GM12878 (cell line): ENCODE measurements at regions not wholly inside any gene's neighbourhood (a gene's known extent, or its start where the extent isn't known, plus 50 kb on each side); places are given as distances from the start of the nearest gene placed in this dataset.

Experiments
- ATAC-seq: fragments of 200-7000 bp; cut with Tn5 transposase; 3 replicates; pipeline ENCODE4 v1.9.1; 2020; ENCODE audit warnings: mild to moderate bottlenecking, moderate library complexity
- BruUV-seq: library from RNA; stranded (reverse); fragments of 400-500 nt; replicated peaks from 2 replicates; lab custom pipeline; 2021; lab: Mats Ljungman, UMichigan
- CTCF ChIA-PET: fragments of 300-600 bp; sonication (Branson Sonifier 250); formaldehyde crosslinking; extraction: SDS; loops from one replicate; lab custom pipeline; 2021; ENCODE audit warnings: inconsistent platforms; lab: Yijun Ruan, JAX
- POLR2A ChIA-PET: fragments of 350-600 bp; formaldehyde crosslinking; extraction: SDS; loops from one replicate; lab custom pipeline; 2021; ENCODE audit warnings: inconsistent platforms; lab: Charles Lee
- RAD21 ChIA-PET: fragments of 300-600 bp; sonication (Branson Sonifier 250); formaldehyde crosslinking; loops from one replicate; lab custom pipeline; 2023; ENCODE audit warnings: antibody characterized with exemption; ENCODE audit not compliant: unreplicated experiment; lab: Charles Lee
- SMC1A ChIA-PET: fragments of 300-600 bp; sonication (Branson Sonifier 250); formaldehyde crosslinking; loops from one replicate; lab custom pipeline; 2023; ENCODE audit not compliant: unreplicated experiment, uncharacterized antibody; lab: Charles Lee
- DNase-seq: peaks from one replicate; pipeline ENCODE4 v3.0.0-alpha.2; 2011; ENCODE audit warnings: low read depth, low spot score
- FAIRE-seq: peaks from 3 replicates; lab custom pipeline; 2011; peaks lifted over from hg19 to GRCh38; lab: Jason Lieb, UNC
- H2AFZ ChIP-seq: 2 replicates; pipeline ENCODE4 v1.6.0; 2011; ENCODE audit warnings: low read depth, low read length, control low read depth; ENCODE audit not compliant: control insufficient read depth
- H3K27ac ChIP-seq: 2 replicates; pipeline ENCODE4 v1.5.1; 2011; ENCODE audit warnings: control low read depth; ENCODE audit not compliant: control insufficient read depth, insufficient read depth
- H3K27me3 ChIP-seq, 2 experiments: replicated peaks in 1 of 2; 2 replicates each; pipeline versions ENCODE4 v1.6.0 to v1.6.1; 2011; ENCODE audit warnings: low read length in 1 of 2; ENCODE audit not compliant: control insufficient read depth in 2 of 2, insufficient read depth in 2 of 2
- H3K36me3 ChIP-seq, 2 experiments: 2 replicates each; pipeline ENCODE4 v1.5.1; 2011; ENCODE audit warnings: low read length in 1 of 2; ENCODE audit not compliant: control insufficient read depth in 2 of 2, insufficient read depth in 2 of 2
- H3K4me1 ChIP-seq: 2 replicates; pipeline ENCODE4 v1.6.1; 2011; ENCODE audit warnings: mild to moderate bottlenecking, low read length, moderate library complexity, mixed read lengths; ENCODE audit not compliant: control insufficient read depth, insufficient read depth
- H3K4me2 ChIP-seq: 2 replicates; pipeline ENCODE4 v1.6.0; 2011; ENCODE audit warnings: control low read depth; ENCODE audit not compliant: control insufficient read depth, insufficient read depth
- H3K4me3 ChIP-seq: fragments of 200-600 bp; sonication (generic); 2 replicates; pipeline ENCODE4 v1.5.1; 2016
- H3K79me2 ChIP-seq: 2 replicates; pipeline ENCODE4 v1.6.0; 2011; ENCODE audit warnings: low read length; ENCODE audit not compliant: control insufficient read depth, insufficient read depth
- H3K9ac ChIP-seq: 2 replicates; pipeline ENCODE4 v1.8.0; 2011; ENCODE audit warnings: low read length, control low read depth, mixed read lengths; ENCODE audit not compliant: control insufficient read depth, insufficient read depth
- H3K9me3 ChIP-seq: replicated peaks from 3 replicates; pipeline ENCODE4 v1.5.1; 2011; ENCODE audit warnings: mild to moderate bottlenecking, low read length; ENCODE audit not compliant: control insufficient read depth, insufficient read depth
- H4K20me1 ChIP-seq: 2 replicates; pipeline ENCODE4 v1.6.0; 2011; ENCODE audit not compliant: control insufficient read depth, insufficient read depth
- CBFB ChIP-seq: IDR thresholded peaks from 2 replicates; pipeline ENCODE4 v1.6.1; 2016; ENCODE audit warnings: antibody characterized with exemption, low read depth
- CHD4 ChIP-seq: fragments of 200-600 bp; sonication (generic); IDR thresholded peaks from 2 replicates; pipeline ENCODE4 v1.6.1; 2016; ENCODE audit warnings: mild to moderate bottlenecking
- ETV6 ChIP-seq, 2 experiments: fragments of 450-650 bp in 1 of 2; IDR thresholded peaks in 1 of 2; conservative IDR thresholded peaks in 1 of 2; 2 replicates each; pipeline ENCODE4 v1.6.1; 2014; ENCODE audit warnings: antibody characterized with exemption in 1 of 2, borderline replicate concordance in 1 of 2, low read depth in 1 of 2, mild to moderate bottlenecking in 1 of 2, moderate library complexity in 1 of 2
- HSF1 ChIP-seq: fragments of 150-350 bp; IDR thresholded peaks from 2 replicates; pipeline ENCODE4 v1.6.1; 2014; ENCODE audit warnings: mild to moderate bottlenecking, low read depth, low read length
- JUNB ChIP-seq: IDR thresholded peaks from 2 replicates; pipeline ENCODE4 v1.6.1; 2016; ENCODE audit warnings: antibody characterized with exemption, mild to moderate bottlenecking
- KDM1A ChIP-seq: fragments of 200-600 bp; sonication (generic); IDR thresholded peaks from 2 replicates; pipeline ENCODE4 v1.6.1; 2016; ENCODE audit warnings: borderline replicate concordance
- MLLT1 ChIP-seq: fragments of 450-650 bp; IDR thresholded peaks from 2 replicates; pipeline ENCODE4 v1.6.1; 2016; ENCODE audit warnings: mild to moderate bottlenecking
- MTA3 ChIP-seq: IDR thresholded peaks from 2 replicates; pipeline ENCODE4 v1.6.1; 2012; ENCODE audit warnings: low read length, inconsistent platforms, borderline replicate concordance
- NFYA ChIP-seq: IDR thresholded peaks from 2 replicates; pipeline ENCODE4 v1.6.1; 2011; ENCODE audit warnings: low read depth, mild to moderate bottlenecking, low read length, improper control_type of control experiment, borderline replicate concordance
- RAD51 ChIP-seq: fragments of 450-650 bp; IDR thresholded peaks from 2 replicates; pipeline ENCODE4 v1.6.1; 2016; ENCODE audit warnings: moderate library complexity, mild to moderate bottlenecking, inconsistent platforms
- RUNX3 ChIP-seq: IDR thresholded peaks from 2 replicates; pipeline ENCODE4 v1.6.1; 2012; ENCODE audit warnings: low read length, inconsistent platforms
- SIN3A ChIP-seq: IDR thresholded peaks from 2 replicates; pipeline ENCODE4 v1.6.1; 2012; ENCODE audit warnings: low read depth, low read length, improper control_type of control experiment
- SMC3 ChIP-seq: IDR thresholded peaks from 2 replicates; pipeline ENCODE4 v1.6.1; 2011; ENCODE audit warnings: low read length, improper control_type of control experiment, borderline replicate concordance
- TARDBP ChIP-seq: IDR thresholded peaks from 2 replicates; pipeline ENCODE4 v1.6.1; 2016; ENCODE audit warnings: borderline replicate concordance
- ZBTB11 ChIP-seq: fragments of 450-650 bp; formaldehyde crosslinking; IDR thresholded peaks from 2 replicates; pipeline ENCODE4 v1.5.0; 2022; ENCODE audit warnings: mild to moderate bottlenecking, missing genetic modification characterization
- ZBTB4 ChIP-seq: fragments of 450-650 bp; formaldehyde crosslinking; IDR thresholded peaks from 2 replicates; pipeline ENCODE4 v1.4.0; 2022; ENCODE audit warnings: mild to moderate bottlenecking, moderate library complexity
- ZNF24 ChIP-seq: fragments of 450-650 bp; IDR thresholded peaks from 2 replicates; pipeline ENCODE4 v1.6.1; 2017; ENCODE audit warnings: antibody characterized with exemption, mild to moderate bottlenecking
- WGBS: methylation state at CpG from one replicate; pipeline ENCODE4 v1.1.6; 2016; ENCODE audit warnings: low lambda C conversion rate; ENCODE audit not compliant: insufficient replicate concordance, insufficient coverage; ENCODE audit errors: missing lambda C conversion rate; 5-methylcytosine and 5-hydroxymethylcytosine counted together
- in situ Hi-C: fragments of 300-500 bp; cut with MboI; formaldehyde crosslinking; loops from 9 replicates; pipeline ENCODE4 v1.14.3; 2018; ENCODE audit warnings: mixed read lengths
- intact Hi-C: fragments of 100-400 bp; cut with micrococcal nuclease; formaldehyde crosslinking; loops from one replicate; pipeline ENCODE4 v1.14.2; 2022; ENCODE audit not compliant: unreplicated experiment

GRCh38 chr4:100970414-100970813, 376.9 kb downstream of the PPP3CA start:
- Histone ChIP-seq H4K20me1 (no peaks in the 10 kb centered on the region), H3K36me3 (no peaks in the 10 kb centered on the region), H2AFZ (no peak overlapping the region), H3K27ac (no peak overlapping the region), H3K79me2 (no peaks in the 10 kb centered on the region), H3K4me3 (no peak overlapping the region), H3K27me3 (no peaks in the 10 kb centered on the region), H3K9me3 (no peaks in the 10 kb centered on the region), H3K9ac (no peak overlapping the region), H3K4me2 (no peak overlapping the region), H3K4me1 (no peaks in the 10 kb centered on the region)
- intact Hi-C loops (no loop called here), in situ Hi-C loops (no loop called here)
- CTCF ChIA-PET: no interaction called here
- WGBS: 68% methylated on average over 3 of the region's 3 CpGs
- RAD21 ChIA-PET: no interaction called here
- SMC1A ChIA-PET: interaction anchor here (0.9 to 1.2 kb wide), 2 partner anchors 18 to 37 kb away, joined by 3 to 4 read pairs; no protein-coding TSS in a partner anchor
- POLR2A ChIA-PET: no interaction called here
- DNase-seq (no peak), ATAC-seq (no peak), FAIRE-seq (no peak)
- BruUV-seq: no TSS peak
- TF ChIP-seq JUNB (no peak), NFYA (no peak), HSF1 (no peak), CBFB (no peak), SIN3A (no peak), KDM1A (no peak), ETV6 (conservative IDR thresholded peaks at IDR 0.05 in 1 of 2, IDR thresholded peaks at IDR 0.05 in 1 of 2; ENCODE audit: borderline replicate concordance in 1 of 2, low read depth in 1 of 2) (no peak), MTA3 (no peak), ZBTB4 (no peak), ZBTB11 (CRISPR knock-in tag) (no peak), RUNX3 (no peak), ZNF24 (no peak), RAD51 (no peak), CHD4 (no peak), MLLT1 (no peak), TARDBP (no peak), SMC3 (no peak)
